Thyroid gland (tissue), 4 donors: ENCODE measurements at regions not wholly inside any gene's neighbourhood (a gene's known extent, or its start where the extent isn't known, plus 50 kb on each side); places are given as distances from the start of the nearest gene placed in this dataset.

Experiments used
- CTCF ChIP-seq, 6 experiments: fragments of 200-600 bp in 3 of 6; fragments of 450-650 bp in 3 of 6; sonication (generic) in 3 of 6; IDR thresholded peaks; one replicate each; pipeline ENCODE4 v1.5.1; 2016 to 2019; ENCODE audit warnings: antibody characterized with exemption in 6 of 6, mild to moderate bottlenecking in 2 of 6, inconsistent platforms in 1 of 6, moderate library complexity in 1 of 6
- POLR2A ChIP-seq, 2 donors: fragments of 450-650 bp; IDR thresholded peaks; one replicate each; pipeline ENCODE4 v1.6.1; 2017; ENCODE audit warnings: antibody characterized with exemption in 2 of 2, mild to moderate bottlenecking in 2 of 2, moderate library complexity in 1 of 2

- TF ChIP-seq POLR2A (IDR thresholded peaks at IDR 0.05) (no peak), CTCF (IDR thresholded peaks at IDR 0.05) (no peak)
These were observed 88.2 kb upstream of the STT3B start for GRCh38 chr3:31444220-31445142.
